IPS DF 6.9 (cell line): ENCODE measurements at regions not wholly inside any gene's neighbourhood (a gene's known extent, or its start where the extent isn't known, plus 50 kb on each side); places are given as distances from the start of the nearest gene placed in this dataset.

Experiments used
- DNase-seq: peaks from one replicate; pipeline ENCODE4 v3.0.0-alpha.2; 2013; ENCODE audit warnings: low read depth, low spot score
- H3K27ac ChIP-seq: one replicate; pipeline ENCODE4 v1.5.1; 2013; ENCODE audit warnings: low read length, control low read depth
- H3K27me3 ChIP-seq: 2 replicates; pipeline ENCODE4 v1.6.1; 2013; ENCODE audit warnings: mild to moderate bottlenecking, low read length; ENCODE audit not compliant: control insufficient read depth, insufficient read depth
- H3K36me3 ChIP-seq: 2 replicates; pipeline ENCODE4 v1.6.1; 2013; ENCODE audit warnings: low read length; ENCODE audit not compliant: control insufficient read depth, insufficient read depth
- H3K4me1 ChIP-seq: 2 replicates; pipeline ENCODE4 v1.6.1; 2013; ENCODE audit warnings: low read length; ENCODE audit not compliant: control insufficient read depth, insufficient read depth
- H3K4me3 ChIP-seq: 2 replicates; pipeline ENCODE4 v1.5.1; 2013; ENCODE audit warnings: mild to moderate bottlenecking, low read length
- H3K9me3 ChIP-seq: 2 replicates; pipeline ENCODE4 v1.6.1; 2013; ENCODE audit warnings: low read length, inconsistent platforms; ENCODE audit not compliant: control insufficient read depth, insufficient read depth
- WGBS: extraction: QIAGEN DNeasy Blood & Tissue Kit; methylation state at CpG from one replicate; pipeline ENCODE4 v1.1.7; 2013; ENCODE audit warnings: mixed read lengths, missing lambda C conversion rate; ENCODE audit not compliant: insufficient read length, insufficient coverage; 5-methylcytosine and 5-hydroxymethylcytosine counted together

GRCh38 chr20:39935901-39936300 lies 753.1 kb downstream of the MAFB start:
- WGBS = no CpG with 5 or more reads among the region's 4 CpGs
- Histone ChIP-seq H3K36me3 (no peaks in the 10 kb centered on the region), H3K4me3 (no peak overlapping the region), H3K27ac (no peak overlapping the region), H3K9me3 (no peaks in the 10 kb centered on the region), H3K4me1 (no peaks in the 10 kb centered on the region), H3K27me3 (no peaks in the 10 kb centered on the region)
- DNase-seq = no peak

GRCh38 chr20:39916236-39916765 lies 772.7 kb downstream of the MAFB start:
- Histone ChIP-seq H3K4me1 (no peaks in the 10 kb centered on the region), H3K36me3 (no peaks in the 10 kb centered on the region), H3K27me3 (no peaks in the 10 kb centered on the region), H3K4me3 (no peak overlapping the region), H3K27ac (no peak overlapping the region), H3K9me3 (no peaks in the 10 kb centered on the region)
- no peak for DNase-seq
- WGBS = no CpG with 5 or more reads among the region's 2 CpGs

- Histone ChIP-seq H3K27ac (no peak overlapping the region), H3K27me3 (no peaks in the 10 kb centered on the region), H3K4me1 (no peaks in the 10 kb centered on the region), H3K36me3 (no peaks in the 10 kb centered on the region), H3K9me3 (no peaks in the 10 kb centered on the region), H3K4me3 (no peak overlapping the region)
- no CpG with 5 or more reads among the region's 3 CpGs for WGBS
- DNase-seq = no peak
Measured at GRCh38 chr20:39913274-39913673, 775.8 kb downstream of the MAFB start.

DNA sequence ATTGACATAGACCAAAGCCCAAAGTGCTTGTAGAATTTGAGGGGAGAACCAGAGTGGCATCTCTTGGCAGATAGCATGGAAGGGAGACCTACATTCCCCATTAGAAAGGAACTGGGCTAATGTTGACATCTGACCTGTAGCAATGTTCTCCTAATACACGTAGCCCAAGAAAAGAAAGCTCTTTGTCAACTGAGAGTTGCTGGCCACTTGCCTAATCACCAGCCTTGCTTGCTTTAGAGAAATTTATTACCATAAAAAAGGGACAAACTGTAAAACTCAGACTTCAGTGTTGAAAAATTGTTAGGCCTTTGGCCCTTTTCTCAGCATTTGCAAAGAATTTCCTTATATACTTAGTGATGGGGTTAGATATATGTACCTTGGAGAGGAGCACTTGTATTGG lies 777.5 kb downstream of the MAFB start:
- no peak overlapping the region for H3K4me3 ChIP-seq
- no peak for DNase-seq
- H3K27me3 ChIP-seq = no peaks in the 10 kb centered on the region
- no peaks in the 10 kb centered on the region for H3K36me3 ChIP-seq
- no peaks in the 10 kb centered on the region for H3K4me1 ChIP-seq
- no peak overlapping the region for H3K27ac ChIP-seq
- no CpG with 5 or more reads among the region's 1 CpG for WGBS
- no peaks in the 10 kb centered on the region for H3K9me3 ChIP-seq

GRCh38 chr20:39910536-39910935 lies 778.5 kb downstream of the MAFB start:
- Histone ChIP-seq H3K4me3 (no peak overlapping the region), H3K9me3 (no peaks in the 10 kb centered on the region), H3K4me1 (no peaks in the 10 kb centered on the region), H3K27me3 (no peaks in the 10 kb centered on the region), H3K27ac (no peak overlapping the region), H3K36me3 (no peaks in the 10 kb centered on the region)
- no CpG with 5 or more reads among the region's 2 CpGs for WGBS
- no peak for DNase-seq

- Histone ChIP-seq H3K27ac (no peak overlapping the region), H3K4me3 (no peak overlapping the region), H3K27me3 (no peaks in the 10 kb centered on the region), H3K9me3 (no peaks in the 10 kb centered on the region), H3K4me1 (no peaks in the 10 kb centered on the region), H3K36me3 (no peaks in the 10 kb centered on the region)
- no peak for DNase-seq
- no CpG with 5 or more reads among the region's 4 CpGs for WGBS
Measured at GRCh38 chr20:39909447-39909846, 779.6 kb downstream of the MAFB start.

GRCh38 chr20:39904476-39905112 lies 784.4 kb downstream of the MAFB start:
- no peak overlapping the region for H3K4me3 ChIP-seq
- H3K4me1 ChIP-seq = no peaks in the 10 kb centered on the region; the same call in 1 of the 2 replicates
- no CpG with 5 or more reads among the region's 7 CpGs for WGBS
- H3K27ac ChIP-seq = no peak overlapping the region
- H3K27me3 ChIP-seq = no peaks in the 10 kb centered on the region
- H3K36me3 ChIP-seq = no peaks in the 10 kb centered on the region
- H3K9me3 ChIP-seq = no peaks in the 10 kb centered on the region
- DNase-seq = no peak

GRCh38 chr20:39903806-39904465 lies 785.1 kb downstream of the MAFB start:
- no CpG with 5 or more reads among the region's 10 CpGs for WGBS
- no peak overlapping the region for H3K4me3 ChIP-seq
- no peak for DNase-seq
- H3K36me3 ChIP-seq = no peaks in the 10 kb centered on the region
- H3K27me3 ChIP-seq = no peaks in the 10 kb centered on the region
- no peaks in the 10 kb centered on the region for H3K9me3 ChIP-seq
- no peak overlapping the region for H3K27ac ChIP-seq
- peaks cover 2% of the 10 kb centered on the region; the same call in 1 of the 2 replicates for H3K4me1 ChIP-seq

- H3K36me3 ChIP-seq = no peaks in the 10 kb centered on the region
- H3K9me3 ChIP-seq = no peaks in the 10 kb centered on the region
- DNase-seq = peak; percentile 57
- no peaks in the 10 kb centered on the region for H3K27me3 ChIP-seq
- no peak overlapping the region for H3K27ac ChIP-seq
- WGBS = no CpG with 5 or more reads among the region's 1 CpG
- peaks cover 2% of the 10 kb centered on the region; the same call in 1 of the 2 replicates for H3K4me1 ChIP-seq
- no peak overlapping the region for H3K4me3 ChIP-seq
Measured at GRCh38 chr20:39899881-39900280, 789.2 kb downstream of the MAFB start.

GRCh38 chr20:39898467-39898852 lies 790.6 kb downstream of the MAFB start:
- H3K27me3 ChIP-seq = no peaks in the 10 kb centered on the region
- WGBS = no CpG with 5 or more reads among the region's 2 CpGs
- no peaks in the 10 kb centered on the region for H3K9me3 ChIP-seq
- H3K27ac ChIP-seq = no peak overlapping the region
- no peak overlapping the region for H3K4me3 ChIP-seq
- H3K4me1 ChIP-seq = peaks cover 2% of the 10 kb centered on the region; the same call in 1 of the 2 replicates
- H3K36me3 ChIP-seq = no peaks in the 10 kb centered on the region
- DNase-seq = no peak
